ENCODE measurements at regions not wholly inside any gene's neighbourhood (a gene's known extent, or its start where the extent isn't known, plus 50 kb on each side); places are given as distances from the start of the nearest gene placed in this dataset.
"Not testable (repeated sequence)": the region's sequence is repeated elsewhere in the genome, so short reads cannot be mapped to it uniquely, and the experiment has no call there.

- no peak for DNase-seq
Observed at GRCh38 chr5:91864962-91865361, 481.8 kb upstream of the ARRDC3 start.

- no peak for DNase-seq
Observed at GRCh38 chr5:91851670-91852069, 468.6 kb upstream of the ARRDC3 start.

- DNase-seq: no peak
Observed at GRCh38 chr5:91850031-91850430, 466.9 kb upstream of the ARRDC3 start.

- no peak for DNase-seq
Observed at GRCh38 chr5:91849069-91849468, 466.0 kb upstream of the ARRDC3 start.

- DNase-seq: no peak
Observed at GRCh38 chr5:91848453-91848852, 465.3 kb upstream of the ARRDC3 start.

- no peak for DNase-seq
Observed at GRCh38 chr5:91841423-91841822, 458.3 kb upstream of the ARRDC3 start.

GRCh38 chr5:91840412-91840811, 457.3 kb upstream of the ARRDC3 start:
- no peak for DNase-seq

- DNase-seq: no peak
Observed at GRCh38 chr5:91839721-91840120, 456.6 kb upstream of the ARRDC3 start.

GRCh38 chr5:91839233-91839632, 456.1 kb upstream of the ARRDC3 start:
- DNase-seq: no peak

- DNase-seq: no peak
Observed at GRCh38 chr5:91830361-91830953, 447.3 kb upstream of the ARRDC3 start.

GRCh38 chr5:91825618-91826017, 442.5 kb upstream of the ARRDC3 start:
- DNase-seq: no peak

- DNase-seq: no peak
Observed at GRCh38 chr5:91824406-91824805, 441.3 kb upstream of the ARRDC3 start.

GRCh38 chr5:91820874-91821273, 437.8 kb upstream of the ARRDC3 start:
- DNase-seq: no peak

GRCh38 chr5:91816681-91817080, 433.6 kb upstream of the ARRDC3 start:
- DNase-seq: no peak

GRCh38 chr5:91797576-91797975, 414.5 kb upstream of the ARRDC3 start:
- no peak for DNase-seq

GRCh38 chr5:91794856-91795548, 411.9 kb upstream of the ARRDC3 start:
- DNase-seq: no peak

GRCh38 chr5:91794455-91794854, 411.3 kb upstream of the ARRDC3 start:
- DNase-seq: no peak

GRCh38 chr5:91787718-91788117, 404.6 kb upstream of the ARRDC3 start:
- no peak for DNase-seq

- DNase-seq: no peak
Observed at GRCh38 chr5:91777671-91778070, 394.6 kb upstream of the ARRDC3 start.

- no peak for DNase-seq
Observed at GRCh38 chr5:91776249-91776648, 393.1 kb upstream of the ARRDC3 start.

GRCh38 chr5:91770400-91770799, 387.3 kb upstream of the ARRDC3 start:
- no peak for DNase-seq

- not testable (repeated sequence) for DNase-seq
Observed at GRCh38 chr5:91757383-91757782, 374.3 kb upstream of the ARRDC3 start.

- DNase-seq: no peak
Observed at GRCh38 chr5:91754990-91755389, 371.9 kb upstream of the ARRDC3 start.

GRCh38 chr5:91744470-91744869, 361.4 kb upstream of the ARRDC3 start:
- not testable (repeated sequence) for DNase-seq

GRCh38 chr5:91742550-91742949, 359.4 kb upstream of the ARRDC3 start:
- no peak for DNase-seq

Data from NCI-H82 (cell line).